Glutamatergic neuron (in vitro differentiated cells): ENCODE measurements at regions not wholly inside any gene's neighbourhood (a gene's known extent, or its start where the extent isn't known, plus 50 kb on each side); places are given as distances from the start of the nearest gene placed in this dataset.
"Not testable (repeated sequence)": the region's sequence is repeated elsewhere in the genome, so short reads cannot be mapped to it uniquely, and the experiment has no call there.

ENCODE experiments used
- DNase-seq: peaks from one replicate; pipeline ENCODE4 v3.0.0; 2022
- H3K27ac Mint-ChIP-seq: one replicate; pipeline ENCODE4 v1.8.0; 2020; ENCODE audit warnings: mild to moderate bottlenecking, mixed read lengths, inconsistent platforms; ENCODE audit not compliant: unreplicated experiment
- H3K27me3 Mint-ChIP-seq: one replicate; pipeline ENCODE4 v1.8.0; 2020; ENCODE audit warnings: mild to moderate bottlenecking, moderate library complexity, mixed read lengths, inconsistent platforms; ENCODE audit not compliant: unreplicated experiment
- H3K36me3 Mint-ChIP-seq: one replicate; pipeline ENCODE4 v1.8.0; 2020; ENCODE audit warnings: mild to moderate bottlenecking, mixed read lengths, inconsistent platforms; ENCODE audit not compliant: unreplicated experiment
- H3K4me1 Mint-ChIP-seq: one replicate; pipeline ENCODE4 v1.8.0; 2020; ENCODE audit warnings: mild to moderate bottlenecking, low read depth, mixed read lengths, inconsistent platforms; ENCODE audit not compliant: unreplicated experiment
- H3K4me3 Mint-ChIP-seq: one replicate; pipeline ENCODE4 v1.8.0; 2020; ENCODE audit warnings: mild to moderate bottlenecking, mixed read lengths, inconsistent platforms; ENCODE audit not compliant: unreplicated experiment
- H3K9me3 Mint-ChIP-seq: one replicate; pipeline ENCODE4 v1.8.0; 2020; ENCODE audit warnings: mild to moderate bottlenecking, moderate library complexity, mixed read lengths, inconsistent platforms; ENCODE audit not compliant: unreplicated experiment
- CTCF ChIP-seq: fragments of 200-600 bp; sonication (generic); IDR thresholded peaks from one replicate; pipeline ENCODE4 v1.5.0; 2021; ENCODE audit not compliant: partially characterized antibody, unreplicated experiment

- no peak for DNase-seq
- TF ChIP-seq CTCF, result no peak
- no peak overlapping the region for H3K4me3 Mint-ChIP-seq
Observed at GRCh38 chr18:60021556-60021955, 121.8 kb downstream of the PMAIP1 start.

GRCh38 chr18:60020107-60020925, 120.5 kb downstream of the PMAIP1 start:
- Mint-ChIP-seq H3K27ac (no peak overlapping the region), H3K27me3 (no peaks in the 10 kb centered on the region), H3K9me3 (no peaks in the 10 kb centered on the region), H3K4me1 (peaks cover 15% of the 10 kb centered on the region), H3K36me3 (no peaks in the 10 kb centered on the region), H3K4me3 (no peak overlapping the region)
- DNase-seq, result no peak
- TF ChIP-seq CTCF, result no peak

More at GRCh38 chr18:60021556-60021955, 121.8 kb downstream of the PMAIP1 start:
- Mint-ChIP-seq H3K27ac (no peak overlapping the region), H3K9me3 (no peaks in the 10 kb centered on the region), H3K4me1 (peaks cover 15% of the 10 kb centered on the region), H3K27me3 (no peaks in the 10 kb centered on the region), H3K36me3 (no peaks in the 10 kb centered on the region)

- Mint-ChIP-seq H3K36me3 (no peaks in the 10 kb centered on the region), H3K4me3 (no peak overlapping the region), H3K27ac (no peak overlapping the region), H3K27me3 (no peaks in the 10 kb centered on the region), H3K9me3 (no peaks in the 10 kb centered on the region), H3K4me1 (peaks cover 15% of the 10 kb centered on the region)
- TF ChIP-seq CTCF, result no peak
- DNase-seq, result no peak
Observed at GRCh38 chr18:60019463-60019840, 119.7 kb downstream of the PMAIP1 start.

GRCh38 chr18:60018618-60019462, 119.0 kb downstream of the PMAIP1 start:
- no peaks in the 10 kb centered on the region for H3K36me3 Mint-ChIP-seq
- no peak overlapping the region for H3K4me3 Mint-ChIP-seq
- no peaks in the 10 kb centered on the region for H3K9me3 Mint-ChIP-seq

GRCh38 chr18:60018134-60018533, 118.3 kb downstream of the PMAIP1 start:
- not testable (repeated sequence) for H3K36me3 Mint-ChIP-seq, H3K9me3 Mint-ChIP-seq, H3K4me3 Mint-ChIP-seq, DNase-seq, H3K27me3 Mint-ChIP-seq, H3K27ac Mint-ChIP-seq
- H3K4me1 Mint-ChIP-seq, result peaks cover 15% of the 10 kb centered on the region

More at GRCh38 chr18:60018618-60019462, 119.0 kb downstream of the PMAIP1 start:
- DNase-seq, result no peak
- H3K4me1 Mint-ChIP-seq, result peaks cover 15% of the 10 kb centered on the region
- TF ChIP-seq CTCF, result no peak
- H3K27ac Mint-ChIP-seq, result no peak overlapping the region
- no peaks in the 10 kb centered on the region for H3K27me3 Mint-ChIP-seq
